ENCODE measurements at regions not wholly inside any gene's neighbourhood (a gene's known extent, or its start where the extent isn't known, plus 50 kb on each side); places are given as distances from the start of the nearest gene placed in this dataset.

- TF ChIP-seq EZH2 (IDR thresholded peaks at IDR 0.05) (no peak), CTCF (IDR thresholded peaks at IDR 0.05) (no peak), EZH2phosphoT487 (IDR thresholded peaks at IDR 0.05) (no peak)
Observed at GRCh38 chr12:67509666-67510386, 138.7 kb upstream of the DYRK2 start.
